ENCODE measurements at regions not wholly inside any gene's neighbourhood (a gene's known extent, or its start where the extent isn't known, plus 50 kb on each side); places are given as distances from the start of the nearest gene placed in this dataset.

- TF ChIP-seq, protein P1, sequence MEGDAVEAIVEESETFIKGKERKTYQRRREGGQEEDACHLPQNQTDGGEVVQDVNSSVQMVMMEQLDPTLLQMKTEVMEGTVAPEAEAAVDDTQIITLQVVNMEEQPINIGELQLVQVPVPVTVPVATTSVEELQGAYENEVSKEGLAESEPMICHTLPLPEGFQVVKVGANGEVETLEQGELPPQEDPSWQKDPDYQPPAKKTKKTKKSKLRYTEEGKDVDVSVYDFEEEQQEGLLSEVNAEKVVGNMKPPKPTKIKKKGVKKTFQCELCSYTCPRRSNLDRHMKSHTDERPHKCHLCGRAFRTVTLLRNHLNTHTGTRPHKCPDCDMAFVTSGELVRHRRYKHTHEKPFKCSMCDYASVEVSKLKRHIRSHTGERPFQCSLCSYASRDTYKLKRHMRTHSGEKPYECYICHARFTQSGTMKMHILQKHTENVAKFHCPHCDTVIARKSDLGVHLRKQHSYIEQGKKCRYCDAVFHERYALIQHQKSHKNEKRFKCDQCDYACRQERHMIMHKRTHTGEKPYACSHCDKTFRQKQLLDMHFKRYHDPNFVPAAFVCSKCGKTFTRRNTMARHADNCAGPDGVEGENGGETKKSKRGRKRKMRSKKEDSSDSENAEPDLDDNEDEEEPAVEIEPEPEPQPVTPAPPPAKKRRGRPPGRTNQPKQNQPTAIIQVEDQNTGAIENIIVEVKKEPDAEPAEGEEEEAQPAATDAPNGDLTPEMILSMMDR (IDR thresholded peaks at IDR 0.05) = no peak
- TF ChIP-seq POLR2A (IDR thresholded peaks at IDR 0.05) = no peak
Measured at GRCh38 chr3:791442-791841, 301.4 kb upstream of the CNTN6 start.
